Osteocyte (in vitro differentiated cells): ENCODE measurements at regions not wholly inside any gene's neighbourhood (a gene's known extent, or its start where the extent isn't known, plus 50 kb on each side); places are given as distances from the start of the nearest gene placed in this dataset.

Experiments used
- DNase-seq: peaks from one replicate; pipeline ENCODE4 v3.0.0; 2021; ENCODE audit warnings: mixed read lengths; ENCODE audit not compliant: unreplicated experiment; ENCODE audit errors: extremely low spot score
- H3K27ac Mint-ChIP-seq: one replicate; pipeline ENCODE4 v1.8.0; 2021; ENCODE audit warnings: mild to moderate bottlenecking, mixed read lengths; ENCODE audit not compliant: unreplicated experiment
- H3K27me3 Mint-ChIP-seq: one replicate; pipeline ENCODE4 v1.8.0; 2021; ENCODE audit warnings: mixed read lengths; ENCODE audit not compliant: unreplicated experiment
- H3K36me3 Mint-ChIP-seq: one replicate; pipeline ENCODE4 v1.8.0; 2021; ENCODE audit warnings: mixed read lengths; ENCODE audit not compliant: unreplicated experiment
- H3K4me1 Mint-ChIP-seq: one replicate; pipeline ENCODE4 v1.8.0; 2021; ENCODE audit warnings: mixed read lengths; ENCODE audit not compliant: unreplicated experiment
- H3K4me3 Mint-ChIP-seq: one replicate; pipeline ENCODE4 v1.8.0; 2021; ENCODE audit warnings: mild to moderate bottlenecking, moderate library complexity, mixed read lengths; ENCODE audit not compliant: unreplicated experiment
- H3K9me3 Mint-ChIP-seq: one replicate; pipeline ENCODE4 v1.8.0; 2021; ENCODE audit warnings: mixed read lengths; ENCODE audit not compliant: unreplicated experiment
- CTCF ChIP-seq: fragments of 200-600 bp; sonication (generic); IDR thresholded peaks from 2 replicates; pipeline ENCODE4 v1.5.0; 2021; ENCODE audit warnings: antibody characterized with exemption, mild to moderate bottlenecking, moderate library complexity

GRCh38 chr3:82306189-82306588 is 544.7 kb upstream of the GBE1 start:
- no peak for TF ChIP-seq CTCF
- no peaks in the 10 kb centered on the region for H3K4me1 Mint-ChIP-seq

GRCh38 chr3:82294609-82295008 is 533.2 kb upstream of the GBE1 start:
- Mint-ChIP-seq H3K4me3 (no peak overlapping the region), H3K36me3 (no peaks in the 10 kb centered on the region), H3K27me3 (no peaks in the 10 kb centered on the region), H3K4me1 (no peaks in the 10 kb centered on the region), H3K9me3 (no peaks in the 10 kb centered on the region), H3K27ac (no peak overlapping the region)
- TF ChIP-seq CTCF, result no peak
- DNase-seq, result no peak

More at GRCh38 chr3:82306189-82306588, 544.7 kb upstream of the GBE1 start:
- DNase-seq, result no peak
- H3K9me3 Mint-ChIP-seq, result peaks cover 7% of the 10 kb centered on the region
- H3K27ac Mint-ChIP-seq, result no peak overlapping the region
- H3K27me3 Mint-ChIP-seq, result peaks cover 6% of the 10 kb centered on the region
- H3K4me3 Mint-ChIP-seq, result no peak overlapping the region
- no peaks in the 10 kb centered on the region for H3K36me3 Mint-ChIP-seq

- no peak overlapping the region for H3K4me3 Mint-ChIP-seq
- H3K27ac Mint-ChIP-seq, result no peak overlapping the region
- peaks cover 6% of the 10 kb centered on the region for H3K9me3 Mint-ChIP-seq
- no peaks in the 10 kb centered on the region for H3K36me3 Mint-ChIP-seq
- H3K27me3 Mint-ChIP-seq, result no peaks in the 10 kb centered on the region
- DNase-seq, result no peak
- no peaks in the 10 kb centered on the region for H3K4me1 Mint-ChIP-seq
- no peak for TF ChIP-seq CTCF
Measured at GRCh38 chr3:82293867-82294266, 532.4 kb upstream of the GBE1 start.

- no peak for TF ChIP-seq CTCF
- DNase-seq, result no peak
- H3K36me3 Mint-ChIP-seq, result no peaks in the 10 kb centered on the region
- no peaks in the 10 kb centered on the region for H3K4me1 Mint-ChIP-seq
- peaks cover 8% of the 10 kb centered on the region for H3K9me3 Mint-ChIP-seq
- no peaks in the 10 kb centered on the region for H3K27me3 Mint-ChIP-seq
- no peak overlapping the region for H3K27ac Mint-ChIP-seq
- H3K4me3 Mint-ChIP-seq, result no peak overlapping the region
Measured at GRCh38 chr3:82293435-82293834, 532.0 kb upstream of the GBE1 start.

GRCh38 chr3:82287562-82287961 is 526.1 kb upstream of the GBE1 start:
- Mint-ChIP-seq H3K4me1 (no peaks in the 10 kb centered on the region), H3K27ac (no peak overlapping the region), H3K9me3 (peaks cover 8% of the 10 kb centered on the region), H3K4me3 (no peak overlapping the region), H3K27me3 (no peaks in the 10 kb centered on the region), H3K36me3 (no peaks in the 10 kb centered on the region)
- TF ChIP-seq CTCF, result no peak
- DNase-seq, result no peak
